ENCODE measurements at regions not wholly inside any gene's neighbourhood (a gene's known extent, or its start where the extent isn't known, plus 50 kb on each side); places are given as distances from the start of the nearest gene placed in this dataset.
A peak's percentile ranks its signal among the peaks of the same experiment; 100 is the strongest.

GRCh38 chr12:65561798-65562382 lies 262.4 kb upstream of the HMGA2 start:
- DNase-seq (ENCODE audit: low read depth): peak; percentile 71
- no peak for TF ChIP-seq CTCF (IDR thresholded peaks at IDR 0.05; ENCODE audit: low read length, missing control alignments)
- H3K4me3 ChIP-seq (replicated peaks; ENCODE audit: low read depth, low read length): no peak overlapping the region

GRCh38 chr12:65565601-65566560 lies 258.4 kb upstream of the HMGA2 start:
- TF ChIP-seq CTCF (IDR thresholded peaks at IDR 0.05; ENCODE audit: low read length, missing control alignments): peak; percentile 18
- DNase-seq (ENCODE audit: low read depth): peak; percentile 91
- H3K4me3 ChIP-seq (replicated peaks; ENCODE audit: low read depth, low read length): no peak overlapping the region

- peak; percentile 30 for DNase-seq (ENCODE audit: low read depth)
- H3K4me3 ChIP-seq (replicated peaks; ENCODE audit: low read depth, low read length): no peak overlapping the region
- no peak for TF ChIP-seq CTCF (IDR thresholded peaks at IDR 0.05; ENCODE audit: low read length, missing control alignments)
These were observed 257.5 kb upstream of the HMGA2 start for GRCh38 chr12:65566751-65567150.

- no peak overlapping the region for H3K4me3 ChIP-seq (replicated peaks; ENCODE audit: low read depth, low read length)
- no peak for DNase-seq (ENCODE audit: low read depth)
These were observed 256.5 kb upstream of the HMGA2 start for GRCh38 chr12:65567820-65568219.

GRCh38 chr12:65568517-65568916 lies 255.8 kb upstream of the HMGA2 start:
- TF ChIP-seq CTCF (IDR thresholded peaks at IDR 0.05; ENCODE audit: low read length, missing control alignments): no peak
- H3K4me3 ChIP-seq (replicated peaks; ENCODE audit: low read depth, low read length): no peak overlapping the region
- peak; percentile 75 for DNase-seq (ENCODE audit: low read depth)

More at GRCh38 chr12:65567820-65568219, 256.5 kb upstream of the HMGA2 start:
- TF ChIP-seq CTCF (IDR thresholded peaks at IDR 0.05; ENCODE audit: low read length, missing control alignments): no peak

- H3K4me3 ChIP-seq (replicated peaks; ENCODE audit: low read depth, low read length): no peak overlapping the region
- no peak for DNase-seq (ENCODE audit: low read depth)
- TF ChIP-seq CTCF (IDR thresholded peaks at IDR 0.05; ENCODE audit: low read length, missing control alignments): no peak
These were observed 253.7 kb upstream of the HMGA2 start for GRCh38 chr12:65570451-65571130.

Data from fibroblast of pulmonary artery (primary cell).